Gastroesophageal sphincter (tissue), 3 donors: ENCODE measurements at regions not wholly inside any gene's neighbourhood (a gene's known extent, or its start where the extent isn't known, plus 50 kb on each side); places are given as distances from the start of the nearest gene placed in this dataset.

Experiments used
- POLR2A ChIP-seq, 2 donors: fragments of 450-650 bp; IDR thresholded peaks; one replicate each; pipeline ENCODE4 v1.6.1; 2017; ENCODE audit warnings: antibody characterized with exemption in 2 of 2, mild to moderate bottlenecking in 2 of 2, moderate library complexity in 1 of 2
- POLR2AphosphoS5 ChIP-seq: sonication (generic); formaldehyde crosslinking; IDR thresholded peaks from one replicate; pipeline ENCODE4 v1.6.1; 2017; ENCODE audit warnings: antibody characterized with exemption
- TF ChIP-seq, protein P1 (sequence below), 4 experiments: fragments of 200-600 bp in 2 of 4; fragments of 450-650 bp in 2 of 4; sonication (generic) in 1 of 4; IDR thresholded peaks; one replicate each; pipeline ENCODE4 v1.5.1; 2017 to 2019; ENCODE audit warnings: antibody characterized with exemption in 4 of 4, mild to moderate bottlenecking in 2 of 4, moderate library complexity in 2 of 4

DNA sequence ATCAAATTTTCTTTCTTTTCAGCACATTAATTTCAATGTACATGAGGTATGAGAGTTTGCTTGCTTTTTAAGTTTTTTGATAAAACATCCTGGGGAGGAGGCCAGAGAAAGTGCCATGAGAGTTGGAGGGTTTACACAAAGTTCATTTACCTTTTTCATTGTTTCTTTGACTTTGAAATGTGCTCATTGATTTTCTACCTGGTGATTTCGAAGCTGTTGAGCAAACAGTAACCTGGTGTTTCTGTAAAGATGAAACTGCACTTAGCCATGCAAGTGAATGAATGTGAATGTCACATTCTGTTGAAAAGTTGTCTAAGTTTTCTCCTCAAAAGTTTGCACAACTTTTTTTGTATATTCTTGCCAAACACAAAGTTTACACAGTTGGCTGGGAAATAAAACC lies 797.0 kb downstream of the METTL4 start:
- TF ChIP-seq POLR2AphosphoS5 = no peak
- TF ChIP-seq POLR2A (IDR thresholded peaks at IDR 0.05) = no peak
- TF ChIP-seq, protein P1, sequence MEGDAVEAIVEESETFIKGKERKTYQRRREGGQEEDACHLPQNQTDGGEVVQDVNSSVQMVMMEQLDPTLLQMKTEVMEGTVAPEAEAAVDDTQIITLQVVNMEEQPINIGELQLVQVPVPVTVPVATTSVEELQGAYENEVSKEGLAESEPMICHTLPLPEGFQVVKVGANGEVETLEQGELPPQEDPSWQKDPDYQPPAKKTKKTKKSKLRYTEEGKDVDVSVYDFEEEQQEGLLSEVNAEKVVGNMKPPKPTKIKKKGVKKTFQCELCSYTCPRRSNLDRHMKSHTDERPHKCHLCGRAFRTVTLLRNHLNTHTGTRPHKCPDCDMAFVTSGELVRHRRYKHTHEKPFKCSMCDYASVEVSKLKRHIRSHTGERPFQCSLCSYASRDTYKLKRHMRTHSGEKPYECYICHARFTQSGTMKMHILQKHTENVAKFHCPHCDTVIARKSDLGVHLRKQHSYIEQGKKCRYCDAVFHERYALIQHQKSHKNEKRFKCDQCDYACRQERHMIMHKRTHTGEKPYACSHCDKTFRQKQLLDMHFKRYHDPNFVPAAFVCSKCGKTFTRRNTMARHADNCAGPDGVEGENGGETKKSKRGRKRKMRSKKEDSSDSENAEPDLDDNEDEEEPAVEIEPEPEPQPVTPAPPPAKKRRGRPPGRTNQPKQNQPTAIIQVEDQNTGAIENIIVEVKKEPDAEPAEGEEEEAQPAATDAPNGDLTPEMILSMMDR (IDR thresholded peaks at IDR 0.05) = no peak
